ENCODE measurements at regions not wholly inside any gene's neighbourhood (a gene's known extent, or its start where the extent isn't known, plus 50 kb on each side); places are given as distances from the start of the nearest gene placed in this dataset.

- TF ChIP-seq POLR2A (IDR thresholded peaks at IDR 0.05): no peak
- no peak for TF ChIP-seq CTCF (IDR thresholded peaks at IDR 0.05)
- intact Hi-C loops (cut with DNase I; ENCODE audit: low total_unique reads): no loop called here
- no peak overlapping the region for H3K27ac ChIP-seq
- no peak overlapping the region for H3K4me3 ChIP-seq
- H3K36me3 ChIP-seq (ENCODE audit: low read depth, missing control alignments): no peaks in the 10 kb centered on the region
- peaks cover 7% of the 10 kb centered on the region for H3K4me1 ChIP-seq
- WGBS, 2 donors: 92 to 100% methylated on average over 1 of the region's 1 CpG
- DNase-seq: no peak
- H3K27me3 ChIP-seq: no peaks in the 10 kb centered on the region
- no peaks in the 10 kb centered on the region for H3K9me3 ChIP-seq
These were observed 384.4 kb upstream of the KLF6 start for GRCh38 chr10:4169448-4169847.

- Histone ChIP-seq H3K4me3 (no peak overlapping the region), H3K9me3 (no peaks in the 10 kb centered on the region), H3K4me1 (peaks cover 7% of the 10 kb centered on the region), H3K36me3 (ENCODE audit: low read depth, missing control alignments) (no peaks in the 10 kb centered on the region), H3K27ac (no peak overlapping the region), H3K27me3 (no peaks in the 10 kb centered on the region)
- TF ChIP-seq CTCF (IDR thresholded peaks at IDR 0.05) (no peak), POLR2A (IDR thresholded peaks at IDR 0.05) (no peak)
- no peak for DNase-seq
- intact Hi-C loops (cut with DNase I; ENCODE audit: low total_unique reads): no loop called here
- 87 to 92% methylated on average over 8 of the region's 8 CpGs for WGBS, 2 donors
These were observed 382.2 kb upstream of the KLF6 start for GRCh38 chr10:4167216-4167615.

DNA sequence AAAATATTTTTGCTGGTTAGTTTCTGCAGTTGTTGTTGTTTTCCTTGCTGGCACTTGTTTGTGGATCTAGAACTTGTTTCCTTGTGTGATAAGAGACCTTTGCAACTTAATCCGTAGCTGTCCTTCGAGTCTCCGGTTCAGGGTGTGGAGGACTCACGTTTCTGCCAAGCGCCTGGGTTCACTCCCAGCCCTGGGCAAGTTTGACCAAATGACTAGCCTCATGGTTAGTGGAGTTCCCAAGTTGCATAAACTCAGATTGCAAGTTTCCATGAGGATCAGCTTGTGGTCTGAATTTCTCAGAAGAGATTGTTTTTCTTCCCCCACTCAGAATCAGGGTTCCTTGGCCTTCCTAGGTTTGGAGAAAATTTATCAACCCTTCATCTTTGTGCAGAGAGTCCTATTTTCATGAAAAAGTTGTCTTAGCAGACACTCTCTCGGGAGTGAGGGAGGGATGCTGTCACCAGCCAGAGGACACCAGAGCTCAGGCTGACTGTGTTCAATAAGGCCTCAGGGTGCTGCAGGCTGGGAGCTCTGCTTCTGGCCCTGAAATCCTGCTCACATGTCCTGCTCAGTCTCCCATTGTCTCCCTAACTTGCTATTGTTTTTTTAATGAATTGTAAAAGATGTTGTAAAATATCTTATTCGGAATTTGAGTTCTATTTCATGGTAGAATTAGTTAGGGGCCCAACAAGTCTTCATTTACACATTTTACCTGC lies 377.7 kb upstream of the KLF6 start:
- H3K27me3 ChIP-seq: no peaks in the 10 kb centered on the region
- TF ChIP-seq POLR2A (IDR thresholded peaks at IDR 0.05) (no peak), CTCF (IDR thresholded peaks at IDR 0.05) (no peak)
- H3K4me1 ChIP-seq: no peaks in the 10 kb centered on the region
- no peak overlapping the region for H3K27ac ChIP-seq
- no peak overlapping the region for H3K4me3 ChIP-seq
- WGBS, 2 donors: 61 to 71% methylated on average over 7 of the region's 7 CpGs
- intact Hi-C loops (cut with DNase I; ENCODE audit: low total_unique reads): no loop called here
- DNase-seq: no peak
- no peaks in the 10 kb centered on the region for H3K36me3 ChIP-seq (ENCODE audit: low read depth, missing control alignments)
- H3K9me3 ChIP-seq: no peaks in the 10 kb centered on the region

DNA sequence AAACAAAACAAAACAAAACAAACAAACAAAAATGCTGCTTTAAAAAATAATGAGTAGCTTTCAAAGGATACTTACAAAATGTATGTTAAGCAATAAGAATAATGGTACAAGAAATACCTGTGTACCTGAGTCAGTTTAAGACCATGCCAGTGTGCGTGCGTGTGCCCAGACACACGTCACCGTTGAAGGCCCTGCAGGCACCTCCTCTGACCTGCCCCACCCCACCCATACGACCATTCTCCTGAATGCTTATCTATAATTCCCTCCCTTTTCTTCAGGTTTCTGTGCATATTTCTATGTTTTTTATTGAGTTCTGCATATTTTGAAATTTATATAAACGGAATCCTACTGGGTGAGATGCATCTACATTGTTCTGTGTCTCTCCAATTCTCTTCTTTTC lies 374.2 kb upstream of the KLF6 start:
- DNase-seq: no peak
- Histone ChIP-seq H3K27ac (no peak overlapping the region), H3K9me3 (no peaks in the 10 kb centered on the region), H3K36me3 (ENCODE audit: low read depth, missing control alignments) (no peaks in the 10 kb centered on the region), H3K27me3 (no peaks in the 10 kb centered on the region), H3K4me1 (no peaks in the 10 kb centered on the region), H3K4me3 (no peak overlapping the region)
- 93 to 95% methylated on average over 6 of the region's 6 CpGs for WGBS, 2 donors
- intact Hi-C loops (cut with DNase I; ENCODE audit: low total_unique reads): no loop called here
- TF ChIP-seq CTCF (IDR thresholded peaks at IDR 0.05) (no peak), POLR2A (IDR thresholded peaks at IDR 0.05) (no peak)

GRCh38 chr10:4154191-4154715 lies 369.2 kb upstream of the KLF6 start:
- Histone ChIP-seq H3K9me3 (no peaks in the 10 kb centered on the region), H3K27me3 (no peaks in the 10 kb centered on the region), H3K4me1 (no peaks in the 10 kb centered on the region), H3K27ac (no peak overlapping the region), H3K4me3 (no peak overlapping the region), H3K36me3 (ENCODE audit: low read depth, missing control alignments) (no peaks in the 10 kb centered on the region)
- WGBS, 2 donors: 67 to 77% methylated on average over 4 of the region's 4 CpGs
- TF ChIP-seq POLR2A (IDR thresholded peaks at IDR 0.05): no peak
- no peak for TF ChIP-seq CTCF (IDR thresholded peaks at IDR 0.05)
- DNase-seq: no peak
- intact Hi-C loops (cut with DNase I; ENCODE audit: low total_unique reads): no loop called here

Measured in testis (tissue), 2 donors.